AML-193 (cell line): ENCODE measurements at regions not wholly inside any gene's neighbourhood (a gene's known extent, or its start where the extent isn't known, plus 50 kb on each side); places are given as distances from the start of the nearest gene placed in this dataset.
A peak's percentile ranks its signal among the peaks of the same experiment; 100 is the strongest.

Experiments used
- DNase-seq, 2 experiments: peaks; one replicate each; lab custom pipeline; 2025; lab: John Stamatoyannopoulos, UW

GRCh38 chr6:165082636-165083035 lies 226.8 kb downstream of the C6orf118 start:
- DNase-seq: no peak

GRCh38 chr6:165081944-165082532 lies 227.4 kb downstream of the C6orf118 start:
- DNase-seq: no peak

DNA sequence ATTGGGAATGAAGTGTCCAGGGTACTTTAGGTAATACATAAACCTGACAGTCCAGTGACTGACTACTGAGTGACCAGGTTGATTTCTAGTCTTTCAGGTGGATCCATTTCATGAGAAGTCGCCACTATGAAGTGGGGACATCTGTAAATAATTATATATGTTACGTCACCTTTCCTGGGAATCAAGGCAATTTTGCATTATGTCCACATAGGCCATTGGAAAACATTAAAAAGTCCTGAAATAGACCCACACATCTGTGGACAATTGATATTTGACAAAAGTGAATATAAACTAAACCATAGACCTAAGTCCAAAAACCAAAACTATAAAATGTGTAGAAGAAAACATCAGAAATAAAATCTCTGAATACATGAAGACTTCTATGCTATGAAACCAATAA lies 231.5 kb downstream of the C6orf118 start:
- DNase-seq: no peak

DNA sequence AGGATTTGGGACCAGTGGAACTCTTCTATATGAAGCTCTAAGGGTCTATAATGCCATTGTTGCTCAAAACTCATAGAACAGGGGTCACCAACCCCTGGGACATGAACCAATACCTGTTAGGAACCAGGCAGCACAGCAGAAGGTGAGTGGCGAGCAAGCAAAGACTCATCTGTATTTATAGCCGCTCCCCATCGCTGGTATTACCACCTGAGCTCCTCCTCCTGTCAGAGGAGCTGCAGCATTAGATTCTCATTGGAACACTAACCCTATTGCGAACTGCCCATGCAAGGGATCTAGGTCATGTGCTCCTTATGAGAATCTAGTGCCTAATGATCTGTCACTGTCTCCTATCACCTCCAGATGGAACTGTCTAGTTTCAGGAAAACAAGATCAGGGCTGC lies 237.5 kb downstream of the C6orf118 start:
- DNase-seq: no peak

- DNase-seq: no peak
Observed at GRCh38 chr6:165060720-165061119, 248.7 kb downstream of the C6orf118 start.

DNA sequence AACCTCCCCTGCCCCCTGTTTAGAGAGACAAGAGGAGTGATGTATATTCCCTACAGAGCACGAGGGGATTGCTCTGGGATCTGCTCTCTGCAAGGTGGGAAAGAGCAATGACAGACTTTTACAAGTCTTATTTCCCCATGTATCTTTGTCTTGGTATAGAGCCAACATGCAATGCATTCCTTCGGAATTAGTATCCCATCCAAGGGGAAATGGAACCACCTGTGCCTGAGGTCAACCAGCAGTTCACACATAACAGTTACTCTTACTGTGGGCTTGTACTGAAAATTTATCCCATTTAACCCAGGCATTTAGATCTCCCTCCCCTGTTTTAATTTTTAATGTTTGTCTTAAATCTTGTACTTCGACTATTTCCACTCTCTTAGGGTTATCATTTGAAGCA lies 250.4 kb downstream of the C6orf118 start:
- no peak for DNase-seq

GRCh38 chr6:165056292-165056691 lies 253.1 kb downstream of the C6orf118 start:
- no peak for DNase-seq

DNA sequence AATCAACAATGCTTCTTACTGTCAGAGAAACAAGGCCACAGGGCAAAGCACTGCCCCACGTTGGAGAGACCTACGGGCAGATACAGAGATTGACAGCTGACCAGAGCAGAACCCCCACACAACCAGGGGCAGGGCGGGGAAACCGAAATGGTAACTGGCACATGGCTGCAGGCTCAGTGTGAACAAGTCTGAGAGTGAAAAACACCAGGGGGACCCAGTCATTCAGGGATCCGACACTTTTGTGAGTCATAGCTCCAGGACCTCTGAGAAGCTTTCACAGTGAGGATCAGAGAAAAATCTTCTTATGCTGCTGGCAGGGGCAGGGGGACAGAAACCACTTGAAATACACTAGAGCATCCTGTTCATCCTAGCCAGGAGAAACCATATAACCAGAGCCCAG lies 254.2 kb downstream of the C6orf118 start:
- no peak for DNase-seq

DNA sequence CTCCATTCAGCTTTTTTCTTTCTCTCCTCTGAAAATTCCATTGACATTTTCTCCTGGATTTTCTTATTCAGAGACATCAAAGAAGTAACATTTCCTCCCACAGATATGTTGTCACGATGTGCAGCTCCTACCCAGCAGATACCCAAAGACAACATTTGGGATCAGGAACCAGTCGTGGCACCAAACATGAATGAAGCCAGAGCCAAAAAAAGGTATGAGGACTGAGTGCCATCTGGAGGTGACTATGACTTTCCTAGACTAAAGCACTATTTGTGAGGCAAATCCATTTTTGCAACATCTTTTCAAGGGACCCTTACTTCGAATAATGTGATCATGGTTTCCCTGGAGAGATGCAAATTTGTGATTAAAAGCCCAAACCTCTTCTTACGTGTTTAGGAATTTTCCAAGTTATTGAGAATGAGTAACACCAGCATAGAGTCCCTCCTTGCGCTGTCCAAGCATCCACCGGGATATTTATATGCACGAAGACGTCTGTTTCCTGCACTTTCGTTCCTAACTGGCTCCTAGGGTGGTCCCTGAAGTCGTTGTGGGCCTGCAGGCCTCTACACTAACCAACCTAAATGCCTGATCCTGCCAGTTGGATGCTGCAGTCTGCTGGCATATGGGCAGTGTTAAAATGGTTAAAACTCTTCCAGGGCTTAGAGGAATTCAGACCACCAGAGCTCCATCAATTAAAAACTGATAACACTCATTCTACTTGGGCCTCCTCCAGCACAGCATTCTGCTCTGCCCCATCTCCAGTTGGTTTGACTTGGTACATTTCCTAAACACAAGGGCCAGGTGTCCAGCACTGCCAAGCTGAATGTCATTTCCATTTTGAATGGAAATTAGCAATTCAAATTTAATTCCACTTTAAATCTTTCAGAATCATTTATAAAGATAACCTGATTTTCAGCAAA lies 256.6 kb downstream of the C6orf118 start:
- DNase-seq: no peak

GRCh38 chr6:165049362-165049761 lies 260.0 kb downstream of the C6orf118 start:
- DNase-seq: peak; percentile 45 to 58

- no peak for DNase-seq
Observed at GRCh38 chr6:165047952-165048351, 261.5 kb downstream of the C6orf118 start.

DNA sequence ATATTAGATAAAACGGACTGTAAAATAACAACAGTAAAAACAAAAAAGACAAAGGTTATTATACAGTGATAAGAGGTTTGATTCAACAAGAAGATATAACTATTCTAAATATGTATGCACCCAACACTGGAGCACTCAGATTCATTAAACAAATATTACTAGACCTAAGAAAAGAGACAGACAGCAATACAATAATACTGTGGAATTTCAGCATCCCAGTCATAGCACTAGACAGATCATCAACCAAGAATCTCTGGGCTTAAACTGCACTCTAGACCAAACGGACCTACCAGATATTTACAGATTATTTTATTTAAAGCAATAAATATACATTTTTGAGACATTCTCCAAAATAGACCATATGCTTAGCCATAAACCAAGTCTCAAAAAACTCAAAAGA lies 263.8 kb downstream of the C6orf118 start:
- no peak for DNase-seq

DNA sequence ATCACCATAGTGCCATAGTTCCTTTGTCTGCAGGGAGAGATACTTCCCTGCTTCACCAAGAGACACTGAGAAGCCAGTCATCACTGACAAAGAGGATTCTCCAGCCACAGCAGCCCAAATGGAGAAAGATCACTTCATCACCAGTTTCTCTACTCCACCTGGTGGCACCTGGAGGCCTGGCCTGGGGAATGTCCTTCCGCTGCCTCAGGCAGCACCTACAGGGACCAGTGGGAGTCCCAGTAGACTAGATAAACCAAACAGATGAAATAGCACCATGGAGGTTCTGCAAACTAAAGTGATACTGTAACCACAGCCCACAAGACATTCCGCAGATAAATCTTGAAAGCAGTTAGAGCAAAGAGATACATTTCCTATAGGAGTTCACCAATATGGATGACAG lies 266.5 kb downstream of the C6orf118 start:
- DNase-seq: no peak

DNA sequence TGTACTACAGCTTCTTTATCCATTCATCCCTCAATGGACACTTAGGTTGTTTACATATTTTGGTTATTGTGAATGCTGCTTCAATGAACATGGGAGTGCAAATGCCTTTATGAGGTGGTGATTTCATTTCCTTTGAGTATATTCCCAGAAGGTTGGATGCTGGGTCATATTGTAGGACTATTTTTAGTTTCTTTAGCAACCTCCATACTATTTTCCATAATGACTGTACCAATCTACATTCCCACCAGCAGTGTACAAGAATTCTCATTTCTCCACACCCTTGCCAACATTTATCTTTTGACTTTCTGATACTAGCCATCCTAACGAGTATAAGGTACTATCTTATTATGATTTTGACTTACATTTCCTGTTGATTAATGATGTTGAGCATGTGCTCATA lies 269.0 kb downstream of the C6orf118 start:
- DNase-seq: no peak

DNA sequence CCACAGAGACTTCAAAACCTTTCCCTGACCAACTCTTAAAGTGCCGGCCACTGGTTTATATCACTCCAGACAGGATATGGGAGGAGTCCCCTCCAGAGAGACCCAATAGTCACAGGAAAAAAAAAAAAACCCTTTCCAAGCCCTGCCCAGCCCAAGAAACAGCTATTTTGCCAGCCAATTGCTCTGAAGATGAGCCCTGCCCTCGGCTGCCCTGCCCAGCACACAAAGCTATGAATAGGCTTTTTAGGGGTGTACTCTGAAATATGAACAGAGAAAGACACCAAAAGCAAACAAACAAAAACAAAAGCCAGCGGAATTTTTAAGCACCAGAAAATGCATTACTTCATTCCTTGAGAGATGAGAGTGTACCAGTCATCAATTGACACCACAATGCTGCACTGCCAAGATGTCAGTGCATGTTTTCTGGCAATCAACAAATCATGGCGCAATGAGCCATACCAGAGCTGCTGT lies 275.1 kb downstream of the C6orf118 start:
- no peak for DNase-seq

- DNase-seq: no peak
Observed at GRCh38 chr6:165031502-165031901, 277.9 kb downstream of the C6orf118 start.

DNA sequence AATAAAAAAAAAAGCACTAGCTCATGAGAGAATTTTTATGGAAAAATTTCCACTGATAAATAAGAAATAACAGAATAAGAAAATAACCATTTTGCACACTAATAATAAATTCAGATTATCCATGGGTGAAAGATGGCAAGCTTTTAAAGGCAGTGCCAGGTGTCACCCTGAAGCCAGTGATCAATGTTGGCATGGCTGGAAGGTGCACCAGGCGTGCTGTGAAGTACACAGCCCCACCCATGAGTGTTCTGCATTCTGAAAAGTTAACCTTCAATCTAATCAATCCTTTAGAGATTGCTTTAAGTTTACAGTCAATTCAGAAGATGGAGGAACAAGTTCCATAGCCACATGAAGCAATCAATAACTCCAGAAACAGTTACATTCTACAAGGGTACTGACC lies 284.4 kb downstream of the C6orf118 start:
- no peak for DNase-seq

DNA sequence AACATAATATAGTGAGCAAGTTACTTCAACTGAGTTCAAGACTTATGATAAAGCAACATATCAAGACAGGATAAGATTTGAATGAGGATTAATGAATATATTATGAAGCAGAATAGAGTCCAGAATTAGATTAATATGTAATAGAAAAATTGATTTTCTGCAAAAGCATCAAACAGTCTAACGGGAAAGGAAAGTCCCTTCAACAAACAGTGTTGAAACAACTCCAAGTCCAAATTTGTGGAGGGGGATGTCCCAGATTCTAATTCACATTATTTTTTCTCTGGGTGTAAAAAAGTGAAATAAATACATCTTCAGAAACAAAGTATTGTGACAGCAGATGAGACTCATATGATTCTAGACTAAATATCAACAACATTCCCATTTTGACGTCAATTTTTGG lies 289.7 kb downstream of the C6orf118 start:
- no peak for DNase-seq

DNA sequence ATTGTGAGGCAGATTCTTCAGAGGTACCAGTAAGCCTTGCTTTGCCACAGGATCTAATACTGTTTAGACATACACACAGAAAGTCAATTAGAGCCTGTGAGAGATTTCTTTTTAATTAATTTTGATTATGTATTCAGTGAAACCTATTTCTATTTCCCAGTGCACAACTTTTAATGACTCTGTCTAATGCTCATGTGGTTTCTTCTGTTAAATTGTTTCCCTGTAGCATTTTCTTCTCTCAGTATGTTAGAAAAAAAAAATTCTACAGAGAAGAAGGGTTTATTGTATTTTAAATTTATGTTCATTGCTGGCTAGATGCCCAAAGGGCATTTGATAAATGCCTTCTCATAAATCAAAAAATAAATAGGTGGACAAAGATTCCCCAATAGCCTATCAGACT lies 293.7 kb downstream of the C6orf118 start:
- DNase-seq: no peak

- DNase-seq: no peak
Observed at GRCh38 chr6:165013701-165014100, 295.7 kb downstream of the C6orf118 start.

DNA sequence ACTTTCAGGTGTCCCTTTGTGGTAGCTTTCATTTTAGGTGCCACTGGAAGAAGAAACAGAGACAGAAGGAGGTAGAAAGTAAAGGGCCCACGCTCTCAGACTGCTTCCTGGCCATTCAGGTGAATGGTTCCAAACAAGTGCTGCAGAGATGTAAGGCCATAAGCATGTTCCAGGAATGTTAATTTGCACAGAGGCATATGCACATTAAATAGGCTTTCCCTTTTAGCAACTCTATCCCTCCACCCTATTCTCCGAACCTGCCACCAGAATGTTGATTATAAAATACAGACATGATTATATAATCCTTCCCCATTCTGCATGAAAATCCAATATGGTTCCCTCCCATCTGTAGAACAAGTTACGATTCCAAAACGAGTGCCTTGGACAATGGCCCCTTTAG lies 297.2 kb downstream of the C6orf118 start:
- no peak for DNase-seq

DNA sequence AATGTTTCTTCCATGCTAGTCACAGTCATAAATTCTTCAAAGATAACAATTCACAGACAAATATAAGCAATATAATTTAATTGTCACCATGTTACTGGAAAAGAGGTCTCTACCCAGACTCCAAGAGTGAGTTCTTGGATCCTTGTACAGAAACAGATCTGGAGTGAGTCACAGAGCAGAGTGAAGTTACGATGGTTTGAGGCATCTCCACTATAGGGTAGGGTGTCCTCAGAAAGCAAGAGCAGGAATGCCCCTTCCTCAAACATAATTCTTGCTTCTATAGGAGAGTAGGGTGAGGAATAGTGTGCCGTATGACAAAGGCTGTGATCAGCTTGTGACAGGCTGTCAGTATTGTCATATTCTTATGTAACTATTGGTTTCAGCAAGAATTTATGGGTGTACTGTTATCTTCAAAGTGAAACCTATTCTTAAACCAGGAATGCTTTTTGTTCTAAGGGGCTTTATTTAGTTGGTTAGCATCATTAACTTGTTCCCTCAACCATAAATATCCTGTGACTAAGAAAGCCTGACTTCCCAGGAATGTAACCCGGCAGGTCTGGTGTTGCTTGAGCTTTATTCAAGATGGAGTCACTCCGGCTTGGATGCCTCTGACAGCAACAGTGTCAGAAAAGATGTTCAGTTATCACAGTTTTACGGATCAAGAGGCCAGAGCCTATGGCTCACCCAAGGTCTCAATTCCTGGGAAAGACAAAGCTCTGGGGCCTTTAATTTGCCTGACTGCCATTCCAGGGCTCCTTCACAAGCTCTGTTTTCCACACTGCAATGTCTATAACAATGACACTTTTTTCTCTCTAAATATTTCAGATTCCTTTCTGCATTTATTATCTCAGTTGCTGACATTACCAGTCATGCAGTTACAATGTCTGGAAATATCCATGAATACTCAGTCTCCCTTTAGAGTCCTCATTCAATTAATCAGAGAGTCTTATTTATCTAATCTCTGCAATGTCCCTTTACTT lies 298.6 kb downstream of the C6orf118 start:
- DNase-seq: no peak
